ENCODE measurements at regions not wholly inside any gene's neighbourhood (a gene's known extent, or its start where the extent isn't known, plus 50 kb on each side); places are given as distances from the start of the nearest gene placed in this dataset.

DNA sequence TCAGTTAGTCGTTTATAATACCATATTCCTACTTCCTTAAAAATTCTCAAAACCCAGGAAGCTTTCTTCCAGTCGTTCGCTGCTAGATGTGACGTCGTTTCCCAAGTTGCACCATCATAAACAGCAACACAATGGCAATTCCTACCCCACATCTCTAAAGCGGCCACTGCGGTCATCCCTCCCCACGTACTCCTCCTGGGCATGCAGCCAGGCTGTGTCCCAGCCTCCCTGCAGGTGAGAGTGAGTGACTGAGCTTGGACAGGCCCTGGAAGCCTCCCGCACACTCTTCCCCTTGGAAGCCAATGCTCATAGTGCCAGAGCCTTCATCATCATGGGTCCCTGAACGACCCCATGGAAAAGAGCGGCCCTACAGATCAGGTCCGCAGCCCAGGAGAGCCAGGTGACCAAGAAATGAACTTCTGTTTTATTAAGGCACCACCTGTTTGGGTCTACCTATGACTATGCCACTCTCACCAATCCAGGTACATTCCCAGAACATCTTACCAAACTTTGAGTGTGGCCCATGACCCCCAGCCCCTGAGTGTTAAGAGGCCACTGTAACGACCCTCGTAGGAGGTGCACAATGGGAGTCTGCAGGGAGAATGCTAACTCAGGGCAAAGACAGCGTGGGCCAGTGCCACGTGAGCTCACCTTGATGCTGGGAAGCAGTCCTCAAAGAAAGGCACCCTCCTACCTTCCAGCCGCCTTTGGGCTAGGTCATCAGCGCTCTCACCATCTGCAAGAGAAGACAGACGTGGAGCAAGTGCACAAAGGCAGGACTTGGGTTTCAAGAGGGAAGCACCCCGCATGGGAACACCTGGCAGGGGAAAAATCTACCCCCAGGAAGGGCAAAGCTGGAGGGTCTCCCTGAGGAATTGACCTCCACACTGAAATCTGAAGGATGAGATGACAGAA, 74.7 kb upstream of the RAB6C start:
- DNase-seq (ENCODE audit: low read depth): no peak

DNA sequence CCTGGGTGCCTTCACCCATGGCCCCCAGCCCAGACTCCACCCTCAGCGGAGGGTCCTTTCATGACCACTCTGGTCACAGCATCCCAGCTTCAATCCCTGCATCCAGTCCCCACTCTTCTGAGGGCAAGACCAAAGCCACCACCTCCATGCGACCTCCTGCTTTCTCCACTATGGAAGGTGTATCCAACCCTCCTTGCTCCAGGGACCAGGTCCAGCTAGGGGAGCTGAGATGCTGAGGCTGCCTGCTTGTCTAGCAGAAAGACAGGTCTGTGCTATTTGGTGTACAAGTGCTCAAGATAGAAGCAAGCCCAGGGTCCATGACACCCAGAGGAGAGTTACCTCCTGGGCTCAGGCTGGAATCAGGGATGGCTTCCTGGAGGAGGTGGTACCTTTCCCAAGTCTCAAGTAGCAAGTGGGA, 73.8 kb upstream of the RAB6C start:
- DNase-seq (ENCODE audit: low read depth): no peak

DNA sequence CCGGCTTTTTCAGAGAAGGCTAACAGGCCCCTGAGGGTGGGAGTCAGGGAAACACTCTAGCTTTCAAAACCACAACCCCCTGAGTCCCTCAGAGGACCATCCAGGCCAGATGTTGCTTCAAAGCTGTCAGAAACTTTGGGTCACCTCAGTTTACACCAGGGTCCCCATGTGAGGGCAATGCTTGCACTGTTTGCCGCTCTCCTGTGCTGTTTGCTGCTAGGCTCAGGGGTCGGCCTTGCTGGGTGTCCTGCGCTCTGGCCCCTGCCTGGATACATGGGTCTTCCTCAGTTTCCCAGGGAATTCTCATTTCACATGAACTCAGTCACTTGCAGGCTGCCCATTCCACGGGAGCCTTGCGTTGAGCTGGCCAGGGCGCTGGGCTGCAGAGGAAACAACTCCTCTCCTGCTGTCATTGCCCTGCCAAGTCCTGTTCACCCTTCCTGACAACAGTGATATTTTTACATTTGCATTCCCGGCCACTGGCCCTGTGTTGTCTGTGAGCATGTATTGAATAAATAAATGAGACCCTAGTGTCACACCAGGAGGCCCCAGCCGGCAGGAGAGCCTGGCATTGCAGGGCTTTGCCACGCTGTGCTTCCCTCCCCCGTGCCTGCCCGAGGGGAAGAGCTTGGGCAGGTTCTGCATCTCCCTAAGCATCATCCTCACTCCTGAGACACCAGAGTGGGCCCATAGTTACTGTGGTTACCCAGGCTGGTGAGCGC, 73.2 kb upstream of the RAB6C start:
- no peak for DNase-seq (ENCODE audit: low read depth)

- no peak for DNase-seq (ENCODE audit: low read depth)
Measured at GRCh38 chr2:129906861-129907235, 72.6 kb upstream of the RAB6C start.

GRCh38 chr2:129907256-129907998, 72.0 kb upstream of the RAB6C start:
- no peak for DNase-seq (ENCODE audit: low read depth)

DNA sequence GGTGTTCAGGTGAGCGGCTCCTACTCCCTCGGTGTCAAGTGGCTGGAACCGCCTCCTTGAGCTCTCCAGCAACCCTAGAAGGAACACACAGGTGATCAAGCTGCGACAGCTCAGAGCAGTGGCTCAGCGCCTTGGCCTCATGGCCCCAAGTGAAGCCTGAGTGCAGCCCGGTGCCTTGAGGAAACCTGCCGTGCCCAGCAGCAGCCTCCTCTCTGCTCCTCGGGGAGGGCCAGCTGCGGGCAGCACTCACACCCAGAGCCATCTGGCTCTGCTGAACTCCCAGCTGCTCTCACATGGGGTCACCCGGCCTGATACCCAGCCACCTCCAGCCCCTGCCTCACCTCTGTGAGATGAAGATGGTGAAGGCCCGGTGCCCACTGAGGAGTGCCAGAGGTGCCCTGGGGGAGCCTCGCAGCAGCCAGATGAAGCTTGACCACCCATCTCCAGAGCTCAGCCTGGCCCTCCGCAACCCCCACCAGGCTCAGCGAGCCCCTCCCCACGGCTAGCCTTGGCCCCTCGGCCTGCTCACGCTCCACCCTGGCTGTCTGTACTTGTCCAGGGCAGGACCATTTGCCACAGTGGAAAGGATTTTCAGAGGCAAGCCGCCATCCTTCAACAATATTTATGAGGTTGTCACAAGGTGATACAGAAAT, 70.6 kb upstream of the RAB6C start:
- no peak for DNase-seq (ENCODE audit: low read depth)

DNA sequence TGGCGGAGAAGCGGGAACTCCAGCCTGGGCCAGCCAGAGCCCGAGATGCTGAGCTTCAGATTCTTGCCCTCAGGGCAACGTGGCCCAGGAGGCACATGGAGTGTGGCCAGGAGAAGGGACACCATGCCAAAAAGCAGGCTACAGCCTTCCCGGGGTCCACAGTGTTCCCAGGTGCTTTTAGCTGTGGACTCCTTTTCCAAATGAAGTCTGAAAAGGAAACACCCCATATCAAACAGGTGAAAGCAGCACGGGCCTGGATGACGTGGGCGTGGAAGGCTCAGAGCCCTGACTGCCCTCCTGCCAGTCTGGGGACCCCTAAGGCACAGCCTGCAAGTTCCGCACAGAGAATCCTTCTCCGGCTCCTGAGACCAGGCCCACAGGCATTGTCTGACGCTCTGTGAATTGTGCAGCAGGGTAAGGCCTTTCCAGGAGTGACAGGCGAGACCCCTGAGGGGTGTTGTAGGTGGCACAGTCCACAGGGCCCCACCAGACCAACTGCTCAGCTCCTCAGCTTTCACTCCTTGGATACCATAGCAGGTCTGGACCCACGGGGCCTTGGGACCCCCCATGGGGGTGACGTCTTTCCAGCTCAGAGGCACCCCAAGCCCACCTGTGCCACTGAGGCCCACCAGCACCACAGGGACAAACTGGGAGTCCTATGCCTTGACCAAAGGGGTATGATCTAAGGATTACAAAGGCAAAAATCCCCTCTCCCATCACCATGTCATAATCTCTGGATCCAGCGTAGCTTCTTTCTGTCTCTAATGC, 69.6 kb upstream of the RAB6C start:
- DNase-seq (ENCODE audit: low read depth): no peak

- DNase-seq (ENCODE audit: low read depth): no peak
Measured at GRCh38 chr2:129910446-129911362, 68.8 kb upstream of the RAB6C start.

GRCh38 chr2:129911363-129912065, 68.0 kb upstream of the RAB6C start:
- DNase-seq (ENCODE audit: low read depth): no peak

GRCh38 chr2:129912066-129912820, 67.2 kb upstream of the RAB6C start:
- no peak for DNase-seq (ENCODE audit: low read depth)

DNA sequence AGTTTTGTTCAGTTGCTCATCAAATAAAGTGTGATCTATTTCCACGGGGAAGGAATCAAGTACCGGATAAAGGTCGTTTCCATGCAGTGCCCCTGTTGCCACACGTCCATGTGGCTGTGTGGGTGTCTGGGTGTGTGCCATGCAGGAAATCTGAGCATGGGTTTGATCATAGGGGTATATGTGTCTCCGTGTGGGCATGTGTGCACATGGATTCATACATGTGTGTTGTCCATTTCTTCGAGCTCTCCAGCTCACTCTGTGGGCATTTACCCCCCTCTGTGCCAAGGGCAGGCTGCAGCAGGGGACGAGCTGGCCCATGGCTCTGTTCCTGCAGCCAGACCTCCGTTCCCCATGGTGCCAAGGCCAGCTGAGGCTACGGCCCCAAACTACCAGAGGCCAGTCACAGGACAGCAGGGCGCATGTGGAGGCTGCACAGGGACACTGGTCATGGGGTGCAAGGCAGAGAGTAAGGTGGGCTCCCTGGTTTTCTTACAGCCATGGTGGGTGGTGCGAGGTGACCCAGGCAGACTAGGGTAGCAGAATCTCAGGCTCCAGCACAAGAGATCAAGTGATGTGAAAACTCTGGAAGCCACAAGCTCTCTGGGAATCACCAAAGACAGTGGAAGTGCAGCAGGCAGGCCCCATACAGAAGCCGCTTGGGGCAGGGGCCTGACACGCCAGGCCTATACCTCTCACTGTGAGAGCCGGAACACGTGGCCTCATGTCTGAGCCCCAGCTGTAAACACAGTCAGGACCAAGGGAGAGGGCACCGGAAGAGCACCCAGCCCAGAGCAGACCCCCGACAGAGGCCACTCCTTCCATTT, 66.4 kb upstream of the RAB6C start:
- no peak for DNase-seq (ENCODE audit: low read depth)

DNA sequence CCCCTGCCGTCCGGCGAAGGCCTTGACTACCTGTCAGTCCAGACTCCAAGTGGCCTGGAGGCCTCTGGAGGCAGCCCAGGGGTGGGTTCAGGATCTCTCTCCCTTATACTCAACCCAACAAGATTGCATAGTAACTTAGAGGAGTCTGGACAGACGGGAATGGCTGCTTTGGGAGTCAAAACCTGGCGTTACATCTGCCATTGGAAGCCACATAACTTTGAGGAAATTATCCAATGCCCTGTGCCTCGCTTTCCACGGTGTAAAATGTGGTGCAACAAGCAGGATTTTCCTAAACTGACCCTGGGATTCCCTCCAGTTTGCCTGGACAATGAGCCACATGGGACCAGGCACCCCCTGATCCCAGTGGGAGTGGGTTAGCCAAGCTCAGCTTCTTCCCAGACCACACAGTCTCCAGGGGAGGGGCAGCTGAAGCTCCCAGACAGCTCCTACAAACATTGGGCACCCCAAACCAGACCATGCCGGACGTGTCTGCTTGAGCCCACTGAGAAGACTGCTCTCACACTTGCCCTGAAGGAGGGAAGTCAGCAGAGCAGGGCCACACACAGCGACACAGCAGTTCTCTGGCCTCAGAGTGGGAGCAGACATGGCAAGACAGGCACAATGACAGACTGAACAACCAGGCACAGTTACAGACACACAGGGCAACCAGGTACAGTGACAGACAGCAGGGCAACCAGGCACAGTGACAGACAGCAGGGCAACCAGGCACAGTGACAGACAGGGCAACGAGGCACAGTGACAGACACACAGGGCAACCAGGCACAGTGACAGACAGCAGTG, 65.6 kb upstream of the RAB6C start:
- no peak for DNase-seq (ENCODE audit: low read depth)

GRCh38 chr2:129914538-129915302, 64.7 kb upstream of the RAB6C start:
- no peak for DNase-seq (ENCODE audit: low read depth)

- no peak for DNase-seq (ENCODE audit: low read depth)
Measured at GRCh38 chr2:129915303-129915840, 64.1 kb upstream of the RAB6C start.

GRCh38 chr2:129918604-129919003, 60.9 kb upstream of the RAB6C start:
- DNase-seq (ENCODE audit: low read depth): no peak
